ENCODE measurements at regions not wholly inside any gene's neighbourhood (a gene's known extent, or its start where the extent isn't known, plus 50 kb on each side); places are given as distances from the start of the nearest gene placed in this dataset.
"Not testable (repeated sequence)": the region's sequence is repeated elsewhere in the genome, so short reads cannot be mapped to it uniquely, and the experiment has no call there.

DNA sequence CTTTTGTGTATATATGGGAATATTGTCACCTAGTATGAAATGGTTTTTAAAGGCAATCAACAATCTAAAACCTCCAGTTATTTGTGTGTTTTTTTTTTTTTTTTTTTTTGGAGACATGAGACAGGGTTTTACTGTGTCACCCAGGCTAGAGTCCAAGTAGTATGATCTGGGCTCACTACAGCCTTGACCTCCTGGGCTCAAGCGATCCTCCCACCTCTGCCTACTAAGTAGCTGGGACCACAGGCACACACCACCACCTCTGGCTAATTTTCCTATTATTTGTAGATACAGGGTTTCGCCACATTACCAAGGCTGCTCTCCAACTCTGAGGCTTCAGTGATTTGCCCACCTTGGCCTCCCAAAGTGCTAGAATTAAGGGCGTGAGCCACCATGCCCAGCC, 349.9 kb downstream of the UTRN start:
- intact Hi-C loops (cut with DNase I; ENCODE audit: low total_unique reads) = no loop called here
- no peak overlapping the region for H3K27ac ChIP-seq
- no peak overlapping the region for H3K4me3 ChIP-seq
- no peaks in the 10 kb centered on the region for H3K4me1 ChIP-seq
- no peaks in the 10 kb centered on the region for H3K9me3 ChIP-seq
- no peaks in the 10 kb centered on the region for H3K27me3 ChIP-seq
- DNase-seq = no peak
- TF ChIP-seq, protein P1, sequence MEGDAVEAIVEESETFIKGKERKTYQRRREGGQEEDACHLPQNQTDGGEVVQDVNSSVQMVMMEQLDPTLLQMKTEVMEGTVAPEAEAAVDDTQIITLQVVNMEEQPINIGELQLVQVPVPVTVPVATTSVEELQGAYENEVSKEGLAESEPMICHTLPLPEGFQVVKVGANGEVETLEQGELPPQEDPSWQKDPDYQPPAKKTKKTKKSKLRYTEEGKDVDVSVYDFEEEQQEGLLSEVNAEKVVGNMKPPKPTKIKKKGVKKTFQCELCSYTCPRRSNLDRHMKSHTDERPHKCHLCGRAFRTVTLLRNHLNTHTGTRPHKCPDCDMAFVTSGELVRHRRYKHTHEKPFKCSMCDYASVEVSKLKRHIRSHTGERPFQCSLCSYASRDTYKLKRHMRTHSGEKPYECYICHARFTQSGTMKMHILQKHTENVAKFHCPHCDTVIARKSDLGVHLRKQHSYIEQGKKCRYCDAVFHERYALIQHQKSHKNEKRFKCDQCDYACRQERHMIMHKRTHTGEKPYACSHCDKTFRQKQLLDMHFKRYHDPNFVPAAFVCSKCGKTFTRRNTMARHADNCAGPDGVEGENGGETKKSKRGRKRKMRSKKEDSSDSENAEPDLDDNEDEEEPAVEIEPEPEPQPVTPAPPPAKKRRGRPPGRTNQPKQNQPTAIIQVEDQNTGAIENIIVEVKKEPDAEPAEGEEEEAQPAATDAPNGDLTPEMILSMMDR (IDR thresholded peaks at IDR 0.05) = no peak
- no peaks in the 10 kb centered on the region for H3K36me3 ChIP-seq

DNA sequence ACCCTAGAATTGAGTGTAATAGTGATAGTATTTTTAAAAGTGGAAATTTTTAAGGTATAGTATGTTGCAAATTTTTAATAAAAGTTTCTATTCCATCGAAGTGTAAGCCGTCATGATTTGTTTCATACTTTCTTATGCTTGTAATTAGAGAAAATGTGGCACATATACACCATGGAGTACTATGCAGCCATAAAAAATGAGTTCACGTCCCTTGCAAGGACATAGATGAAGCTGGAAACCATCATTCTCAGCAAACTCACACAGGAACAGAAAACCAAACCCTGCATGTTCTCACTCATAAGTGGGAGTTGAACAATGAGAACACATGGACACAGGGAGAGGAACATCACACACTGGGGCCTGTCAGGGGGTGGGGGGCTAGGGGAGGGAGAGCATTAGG, 350.9 kb downstream of the UTRN start:
- H3K9me3 ChIP-seq; H3K27ac ChIP-seq; intact Hi-C loops (cut with DNase I; ENCODE audit: low total_unique reads); H3K4me1 ChIP-seq; H3K36me3 ChIP-seq; DNase-seq; H3K27me3 ChIP-seq; H3K4me3 ChIP-seq: not testable (repeated sequence)

DNA sequence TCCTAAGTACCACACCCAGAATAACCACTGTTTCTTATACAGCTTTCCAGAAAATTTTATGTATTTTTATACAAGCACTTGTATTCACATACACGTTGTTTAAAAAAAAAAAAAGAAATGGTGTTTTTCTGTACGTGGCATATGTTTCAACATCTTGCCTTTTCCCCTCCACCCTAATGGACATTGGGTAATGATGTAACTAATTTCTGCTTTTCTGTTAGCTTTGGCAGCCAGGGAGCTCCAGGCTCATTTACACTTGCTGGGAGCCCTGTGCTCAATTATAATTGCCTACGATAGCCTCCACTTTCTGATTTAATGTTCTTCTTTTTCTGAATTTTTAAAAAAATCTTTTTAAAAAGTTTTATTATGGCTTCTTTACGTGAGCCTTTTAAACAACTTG, 352.4 kb downstream of the UTRN start:
- H3K36me3 ChIP-seq = no peaks in the 10 kb centered on the region
- TF ChIP-seq, protein P1 (IDR thresholded peaks at IDR 0.05) = no peak
- H3K4me1 ChIP-seq = no peaks in the 10 kb centered on the region
- no peak overlapping the region for H3K4me3 ChIP-seq
- no peaks in the 10 kb centered on the region for H3K27me3 ChIP-seq
- H3K9me3 ChIP-seq = no peaks in the 10 kb centered on the region
- intact Hi-C loops (cut with DNase I; ENCODE audit: low total_unique reads) = no loop called here
- no peak overlapping the region for H3K27ac ChIP-seq
- DNase-seq = no peak

DNA sequence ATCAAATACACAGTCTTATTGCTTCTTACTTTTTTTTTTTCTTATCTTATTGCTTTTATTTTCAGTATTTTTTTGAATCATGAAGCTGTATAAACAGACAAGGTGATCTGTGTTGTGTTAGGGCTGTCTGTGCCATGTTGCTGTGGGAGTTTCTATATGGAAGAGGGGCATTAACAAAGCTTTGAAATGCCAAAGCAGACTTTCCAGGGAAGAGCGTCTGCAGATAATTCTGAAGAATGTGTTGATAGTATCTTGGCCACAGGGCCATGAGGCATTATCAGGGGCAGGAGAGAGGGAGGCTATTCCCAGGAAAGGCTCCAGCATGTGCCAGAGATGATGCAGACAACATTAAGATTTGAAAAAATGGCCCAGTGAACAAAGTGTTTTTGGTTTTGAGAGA, 354.5 kb downstream of the UTRN start:
- no peaks in the 10 kb centered on the region for H3K4me1 ChIP-seq
- H3K4me3 ChIP-seq = no peak overlapping the region
- no peaks in the 10 kb centered on the region for H3K27me3 ChIP-seq
- no peak for DNase-seq
- no peaks in the 10 kb centered on the region for H3K36me3 ChIP-seq
- H3K27ac ChIP-seq = no peak overlapping the region
- intact Hi-C loops (cut with DNase I; ENCODE audit: low total_unique reads) = no loop called here
- TF ChIP-seq, protein P1 (IDR thresholded peaks at IDR 0.05) = no peak
- H3K9me3 ChIP-seq = no peaks in the 10 kb centered on the region

DNA sequence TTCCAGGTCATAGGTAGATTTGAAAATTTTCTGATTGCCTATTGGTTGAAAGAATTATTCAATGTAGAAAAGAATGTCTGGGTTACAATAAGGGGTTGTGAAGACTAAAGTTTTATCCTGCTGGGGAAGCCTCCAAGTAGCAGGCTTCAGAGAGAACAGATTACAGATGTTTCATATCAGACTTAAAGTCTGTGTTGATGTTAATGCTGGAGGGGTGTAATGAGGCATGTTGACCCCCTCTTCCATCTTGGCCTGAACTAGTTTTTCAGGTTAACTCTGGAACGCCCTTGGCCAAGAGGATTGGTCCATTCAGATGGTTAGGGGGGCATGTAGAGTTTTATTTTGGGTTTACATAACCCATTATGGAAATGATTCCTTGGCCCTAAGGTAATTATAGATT, 356.2 kb downstream of the UTRN start:
- intact Hi-C loops (cut with DNase I; ENCODE audit: low total_unique reads) = no loop called here
- no peak overlapping the region for H3K4me3 ChIP-seq
- no peak overlapping the region for H3K27ac ChIP-seq
- H3K9me3 ChIP-seq = no peaks in the 10 kb centered on the region
- no peak for DNase-seq
- H3K27me3 ChIP-seq = no peaks in the 10 kb centered on the region
- TF ChIP-seq, protein P1 (IDR thresholded peaks at IDR 0.05) = no peak
- H3K4me1 ChIP-seq = peaks cover 0 to 5% (median 0%) of the 10 kb centered on the region in 4 donors
- H3K36me3 ChIP-seq = no peaks in the 10 kb centered on the region

DNA sequence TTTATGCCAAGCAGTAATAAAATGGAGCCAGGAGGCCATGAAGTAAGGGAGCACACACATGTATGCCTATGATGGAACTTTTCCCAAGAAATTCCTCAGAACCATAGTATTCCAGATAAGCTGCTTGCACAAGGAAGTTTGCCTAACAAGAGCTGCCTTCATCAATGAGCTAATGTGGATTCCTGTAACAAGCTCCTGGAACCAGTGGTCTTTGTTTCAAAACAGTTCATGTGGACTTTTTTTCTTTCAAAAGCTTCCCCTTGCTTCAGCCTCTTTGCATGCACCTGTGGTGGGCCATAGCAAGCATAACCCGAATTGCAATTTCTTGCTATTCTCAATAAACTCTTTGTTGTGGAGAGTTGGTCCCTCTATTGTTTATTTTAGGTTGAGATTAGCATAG, 359.6 kb downstream of the UTRN start:
- no peak for DNase-seq
- no peaks in the 10 kb centered on the region for H3K9me3 ChIP-seq
- peaks cover 0 to 5% (median 0%) of the 10 kb centered on the region in 4 donors for H3K4me1 ChIP-seq
- no peaks in the 10 kb centered on the region for H3K27me3 ChIP-seq
- TF ChIP-seq, protein P1 (IDR thresholded peaks at IDR 0.05) = no peak
- H3K36me3 ChIP-seq = no peaks in the 10 kb centered on the region
- H3K4me3 ChIP-seq = no peak overlapping the region
- intact Hi-C loops (cut with DNase I; ENCODE audit: low total_unique reads) = no loop called here
- no peak overlapping the region for H3K27ac ChIP-seq

Measured in tibial artery (tissue), 4 donors.